Hematopoietic multipotent progenitor cell treated with erythropoietin and hydrocortisone succinate and interleukin-3 and kit ligand, for 8 days (in vitro differentiated cells): ENCODE measurements at regions not wholly inside any gene's neighbourhood (a gene's known extent, or its start where the extent isn't known, plus 50 kb on each side); places are given as distances from the start of the nearest gene placed in this dataset.

Source experiments
- DNase-seq: peaks from one replicate; pipeline ENCODE4 v3.0.0-alpha.2; 2015

DNA sequence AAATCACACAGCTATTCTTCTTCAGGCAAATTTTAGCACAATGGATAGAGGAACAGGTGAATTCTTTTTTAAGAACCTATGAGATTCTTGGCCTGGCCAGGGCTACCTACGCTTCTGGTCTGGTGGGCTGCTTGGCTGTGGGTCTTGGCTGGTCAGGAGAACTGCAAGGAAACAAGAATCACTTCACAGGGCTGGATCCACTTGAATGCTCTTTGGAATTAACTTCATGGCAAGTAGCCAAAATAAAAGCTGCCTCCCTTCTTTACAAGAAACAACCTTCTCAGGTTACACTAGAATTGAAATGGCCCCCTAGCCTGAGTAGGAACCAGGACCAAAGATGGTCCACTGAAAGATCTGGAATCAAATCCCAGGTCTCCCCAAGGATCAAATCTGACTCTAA, 519.1 kb downstream of the IQCM start:
- DNase-seq, result no peak

DNA sequence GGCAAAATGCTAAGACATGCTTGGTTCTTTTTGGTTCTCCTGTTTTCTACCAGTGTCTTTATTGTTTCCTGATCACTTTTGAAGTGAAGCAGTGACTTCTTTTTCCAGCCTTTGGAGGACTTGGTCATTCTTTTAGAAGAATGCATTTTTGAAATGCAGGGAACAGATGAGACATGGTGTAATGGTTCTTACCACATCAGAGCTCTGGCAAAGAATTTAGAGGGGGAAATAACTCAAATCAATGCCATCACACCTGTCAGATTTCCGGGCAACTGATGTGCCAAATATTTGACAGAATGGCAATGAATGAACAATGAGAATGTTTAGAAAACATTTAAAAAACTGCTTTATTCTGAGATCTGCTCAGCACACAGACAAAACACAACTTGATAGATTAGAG, 519.6 kb downstream of the IQCM start:
- no peak for DNase-seq

DNA sequence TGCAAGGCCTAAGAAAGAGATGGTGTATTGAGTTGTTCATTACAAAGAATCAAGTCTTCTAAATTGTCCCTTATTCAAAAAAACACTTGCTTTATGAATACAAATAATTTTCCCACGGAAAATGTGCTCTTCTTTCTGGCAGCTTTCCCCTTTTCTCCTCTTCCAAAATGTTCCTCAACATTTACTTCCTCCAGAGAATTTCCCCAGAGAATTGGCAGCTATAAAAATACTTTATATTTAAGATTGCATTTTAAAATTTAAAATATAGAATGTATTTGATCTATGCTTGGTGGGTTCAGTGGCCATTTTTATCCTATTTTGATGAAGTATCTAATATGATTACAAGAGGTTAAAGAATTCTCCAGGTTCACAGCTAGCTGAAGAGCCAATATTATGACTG, 521.0 kb downstream of the IQCM start:
- DNase-seq, result no peak

DNA sequence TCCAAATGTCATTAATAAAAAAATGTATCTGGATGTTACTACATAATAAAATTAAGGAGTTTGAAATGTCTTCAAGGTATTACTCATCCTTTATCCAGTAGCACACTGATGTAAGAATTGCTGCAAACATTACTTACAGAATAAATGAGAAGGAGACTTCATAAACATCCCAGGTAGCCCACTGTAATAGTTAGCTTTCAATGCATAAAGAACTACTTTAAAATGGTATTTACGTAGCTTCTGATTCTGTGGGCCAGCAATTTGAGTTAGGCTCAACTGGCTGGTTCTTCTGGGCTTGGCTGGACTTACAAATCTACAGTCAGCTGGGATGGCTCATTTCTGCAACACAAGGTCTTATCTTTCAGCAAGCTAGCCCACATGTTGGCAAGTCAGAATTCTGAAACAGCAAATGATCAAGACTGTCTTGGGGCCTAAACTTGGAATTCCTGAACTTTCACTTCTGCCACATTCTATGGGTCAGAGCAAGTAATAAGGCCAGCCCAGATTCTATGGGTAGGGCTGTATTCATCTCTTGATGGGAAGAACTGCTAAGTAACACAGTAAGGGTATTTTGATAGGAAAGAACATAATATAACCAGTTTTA, 522.5 kb downstream of the IQCM start:
- DNase-seq, result no peak

DNA sequence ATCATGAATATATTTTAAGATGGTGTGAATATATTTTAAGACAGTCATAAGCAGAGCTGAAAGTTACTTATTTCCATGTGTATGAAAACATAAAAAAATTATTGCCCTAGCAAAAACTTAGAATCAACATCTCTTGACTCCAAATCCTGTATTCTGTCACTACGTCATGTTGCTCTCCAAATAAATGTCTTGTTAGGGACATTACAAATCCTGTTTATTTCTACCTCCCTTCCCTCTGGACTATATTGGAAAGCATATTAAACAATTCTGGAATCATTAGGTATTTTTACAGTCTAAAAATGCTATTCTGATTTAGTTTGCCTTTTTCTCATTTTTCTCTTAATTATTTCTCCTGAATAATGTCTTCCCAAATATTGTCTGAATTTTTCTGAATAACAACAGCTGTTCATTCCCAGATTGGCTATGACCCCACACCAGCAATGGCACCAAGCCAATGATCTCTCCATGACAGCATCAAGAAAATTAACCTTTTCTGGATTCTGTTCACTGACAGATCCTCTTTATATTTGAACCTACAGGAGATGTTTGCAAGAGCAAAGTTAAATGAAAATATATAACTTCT, 523.1 kb downstream of the IQCM start:
- no peak for DNase-seq

DNA sequence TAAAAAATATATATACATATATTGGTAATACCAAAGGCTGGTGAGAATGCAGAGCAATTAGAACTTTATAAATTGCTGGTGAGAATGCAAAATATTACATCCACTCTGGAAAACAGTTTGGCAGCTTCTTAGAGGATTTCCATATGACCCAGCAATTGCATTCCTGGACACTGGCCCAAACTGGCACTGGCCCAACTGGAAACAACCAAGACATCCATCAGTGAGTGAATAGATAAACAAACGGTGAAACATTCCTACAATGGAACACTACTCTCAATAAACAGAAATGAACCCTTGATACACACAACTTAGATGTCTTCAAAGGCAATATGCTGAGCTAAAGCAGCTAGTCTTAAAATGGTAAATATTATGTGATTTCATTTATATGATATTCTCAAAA, 524.2 kb downstream of the IQCM start:
- DNase-seq, result no peak

DNA sequence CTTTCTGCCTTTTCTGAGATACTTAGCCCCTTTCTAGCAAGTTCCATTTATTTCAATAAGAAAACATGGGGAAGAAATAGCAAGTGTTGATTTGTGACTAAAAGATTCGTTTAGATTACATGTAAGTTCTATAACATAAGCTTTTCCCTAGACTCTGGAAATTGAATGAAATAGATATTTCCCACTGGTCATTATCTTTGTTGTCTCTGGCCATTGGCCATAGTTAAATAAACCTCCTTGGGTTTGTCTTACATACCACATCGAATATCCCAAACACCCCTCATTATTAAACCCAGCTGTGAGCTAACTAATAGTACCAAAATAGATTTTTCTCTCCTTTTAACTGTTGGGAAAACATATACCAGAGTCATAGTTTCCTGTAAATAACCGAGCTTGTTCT, 534.8 kb downstream of the IQCM start:
- no peak for DNase-seq

DNA sequence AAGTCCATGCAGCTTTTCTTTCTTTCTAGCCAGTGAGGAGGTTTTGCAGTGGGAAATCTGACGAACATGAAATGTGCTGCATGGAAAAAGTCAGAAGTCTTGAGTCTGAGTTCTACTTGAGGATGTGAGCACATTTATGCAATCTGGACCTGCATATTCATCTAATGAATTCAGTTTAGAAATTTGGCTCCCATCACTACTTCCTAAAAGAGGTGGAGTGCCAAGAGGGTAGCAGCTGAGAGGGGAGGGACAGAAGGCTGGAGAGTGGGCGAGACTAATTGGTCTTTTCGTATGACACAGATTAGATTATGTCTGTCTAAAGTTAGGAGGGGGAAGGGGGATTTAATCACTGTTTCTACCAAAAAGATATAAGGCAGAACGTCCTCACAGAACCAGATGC, 535.9 kb downstream of the IQCM start:
- DNase-seq, result no peak

DNA sequence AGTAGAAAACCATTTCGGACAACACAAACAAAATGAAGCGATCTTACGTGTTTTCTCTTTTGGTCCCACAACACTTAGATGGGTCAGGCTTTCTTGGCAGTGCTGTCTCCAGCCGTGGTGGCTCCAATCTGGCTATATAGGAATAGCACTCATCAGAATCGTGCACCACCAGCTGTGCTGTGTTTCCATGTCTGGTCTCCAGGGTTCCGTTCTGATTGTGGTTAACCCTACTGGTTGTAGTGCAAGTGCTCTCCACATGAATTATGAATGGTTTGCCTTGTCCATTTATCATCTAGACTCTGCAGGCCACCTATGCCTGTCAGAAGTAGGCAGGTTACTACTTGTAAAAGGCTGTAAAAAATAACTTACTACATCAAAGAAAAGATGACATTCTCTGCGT, 536.3 kb downstream of the IQCM start:
- DNase-seq, result no peak

DNA sequence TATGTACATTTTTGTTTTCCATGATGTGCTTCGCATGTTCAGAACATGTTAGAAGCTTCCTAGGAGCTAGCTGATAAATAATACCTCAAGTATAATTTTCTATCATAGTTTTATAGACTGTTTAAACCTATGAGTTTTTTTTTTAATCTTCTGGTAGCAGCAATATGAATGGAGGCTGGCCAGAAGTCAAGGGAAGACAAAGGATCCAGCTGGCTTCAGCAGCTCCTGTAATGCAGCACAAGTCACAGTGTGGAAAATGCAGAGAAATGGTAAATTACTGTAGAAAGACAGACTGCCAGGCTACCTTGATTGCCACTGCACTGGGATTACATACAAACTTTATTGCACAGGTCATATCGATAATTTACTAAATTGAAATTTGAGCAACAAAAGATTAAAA, 537.9 kb downstream of the IQCM start:
- DNase-seq, result no peak

DNA sequence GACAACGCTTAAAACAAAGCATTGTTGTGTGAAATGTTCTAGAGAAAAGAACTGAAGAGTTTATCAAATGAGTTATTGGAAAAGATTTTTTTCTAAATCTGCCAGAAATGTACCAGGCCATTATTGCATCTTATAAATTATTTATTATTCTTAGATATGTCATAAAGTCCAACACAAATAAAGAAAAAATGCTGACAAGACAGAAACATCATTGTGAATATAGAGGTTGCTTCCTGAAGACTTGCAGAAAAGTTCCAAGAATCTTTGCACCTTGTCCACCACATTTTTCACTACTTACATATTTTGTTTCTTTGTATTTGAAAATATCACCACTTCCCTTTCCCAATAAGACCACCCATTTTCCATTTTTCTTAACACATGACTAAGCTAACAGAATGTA, 545.8 kb downstream of the IQCM start:
- DNase-seq, result no peak

DNA sequence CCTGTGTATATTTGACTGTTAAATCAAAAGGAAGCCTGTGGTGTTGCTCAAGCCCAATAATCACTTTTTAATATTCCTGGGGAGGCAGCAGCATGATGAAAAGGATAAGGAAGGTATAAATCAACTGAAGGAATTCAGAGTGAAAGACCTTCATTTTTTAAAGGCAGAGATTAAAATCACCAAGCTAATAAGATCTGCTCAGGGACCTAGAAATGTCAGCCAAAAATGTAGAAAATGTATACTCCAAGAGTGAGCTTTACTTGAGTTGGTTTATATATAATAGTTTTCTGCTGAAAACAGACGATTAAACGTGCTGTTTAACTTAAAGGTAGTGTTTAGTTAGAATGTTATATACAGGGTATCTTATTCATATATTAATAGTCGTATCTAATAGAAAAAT, 549.3 kb downstream of the IQCM start:
- no peak for DNase-seq

DNA sequence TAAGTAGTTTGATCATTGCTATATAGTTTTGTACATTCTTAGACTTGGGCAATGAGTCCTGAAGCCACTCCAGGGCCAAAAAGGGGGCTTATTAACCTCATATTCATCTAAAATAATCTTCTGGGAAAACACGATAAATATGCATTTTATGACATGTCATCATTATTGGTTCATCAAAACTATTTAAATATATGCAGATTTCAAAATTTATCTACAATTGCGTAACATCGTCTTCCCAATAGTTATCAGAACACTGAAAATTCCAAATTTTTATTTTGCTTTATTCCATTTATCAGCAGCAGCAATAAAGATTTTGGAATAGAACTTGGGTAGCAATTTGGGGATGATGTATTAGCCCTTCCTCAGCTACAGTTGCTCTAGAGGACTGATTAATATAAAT, 550.0 kb downstream of the IQCM start:
- no peak for DNase-seq

DNA sequence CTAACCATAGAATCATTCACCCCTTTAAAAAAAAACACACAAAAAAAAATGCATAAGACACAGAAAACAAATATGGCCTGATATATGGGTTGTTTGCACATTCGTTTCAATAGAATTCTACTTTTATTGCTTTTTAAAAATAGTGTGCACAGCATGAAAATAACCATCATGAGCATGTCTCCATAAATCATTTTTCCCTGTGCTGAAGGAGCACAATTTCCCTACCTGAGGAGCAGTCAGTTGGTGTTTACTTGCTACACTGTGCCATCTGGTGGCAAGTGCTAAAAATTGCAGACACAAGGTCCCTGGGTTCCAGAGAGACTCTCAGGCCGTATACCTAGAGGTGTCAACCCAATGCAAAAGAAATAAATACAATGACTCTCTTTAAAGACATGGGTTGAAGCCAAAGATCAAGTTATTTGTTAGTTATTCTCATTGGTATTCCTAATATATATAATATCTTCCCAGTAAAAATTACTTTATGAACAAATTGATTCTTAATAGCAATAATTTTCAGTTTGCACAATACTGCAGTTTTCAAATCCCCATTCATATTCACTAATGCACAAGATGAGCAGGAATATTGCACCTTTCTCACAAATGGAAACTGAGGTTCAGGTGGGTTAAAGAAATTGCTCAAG, 551.4 kb downstream of the IQCM start:
- peak; percentile 39 for DNase-seq

DNA sequence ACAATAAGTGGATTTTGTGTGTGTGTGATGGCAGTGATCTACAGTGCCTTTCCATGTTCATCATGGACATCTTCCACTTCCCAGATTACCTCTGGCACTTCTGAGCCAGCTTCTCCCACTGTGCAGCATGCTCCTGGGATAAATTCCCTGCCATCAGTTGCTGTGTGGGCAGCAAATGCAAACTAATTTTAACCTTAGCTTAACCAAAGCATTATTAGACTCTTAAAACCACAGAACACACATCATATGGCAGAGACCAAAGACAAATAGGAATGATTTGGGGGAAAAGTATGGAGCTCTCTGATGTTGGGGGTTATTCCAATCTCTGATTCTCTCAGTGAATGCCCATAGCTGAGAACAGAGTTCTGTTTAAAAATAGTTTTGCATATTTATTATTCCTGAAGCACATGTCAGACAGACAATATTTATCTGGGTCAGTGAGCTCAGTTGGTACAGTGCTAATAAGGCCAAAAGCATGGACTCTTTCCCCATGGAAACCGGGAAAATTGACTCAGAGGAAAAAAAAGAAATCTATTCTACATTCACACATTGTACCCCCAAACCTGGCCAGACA, 567.4 kb downstream of the IQCM start:
- DNase-seq, result no peak

DNA sequence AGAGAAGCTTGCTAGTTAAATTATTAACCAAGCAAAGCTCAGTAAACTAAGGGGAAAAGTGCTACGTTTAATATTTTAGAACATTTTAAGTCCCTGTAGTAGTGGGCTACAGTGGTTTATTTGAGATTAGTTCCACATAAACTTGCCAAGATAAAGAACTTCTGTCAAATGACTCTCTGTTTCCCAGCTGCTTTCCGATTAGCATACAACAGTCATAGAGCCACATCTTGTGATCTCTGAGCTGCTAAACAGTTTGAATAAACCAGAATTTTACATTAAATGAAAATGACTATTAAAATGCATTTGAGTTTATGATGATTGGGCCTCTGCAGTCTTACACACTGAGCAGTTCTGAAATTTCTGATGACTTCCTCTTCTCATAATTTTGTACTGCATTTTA, 568.5 kb downstream of the IQCM start:
- DNase-seq, result no peak

DNA sequence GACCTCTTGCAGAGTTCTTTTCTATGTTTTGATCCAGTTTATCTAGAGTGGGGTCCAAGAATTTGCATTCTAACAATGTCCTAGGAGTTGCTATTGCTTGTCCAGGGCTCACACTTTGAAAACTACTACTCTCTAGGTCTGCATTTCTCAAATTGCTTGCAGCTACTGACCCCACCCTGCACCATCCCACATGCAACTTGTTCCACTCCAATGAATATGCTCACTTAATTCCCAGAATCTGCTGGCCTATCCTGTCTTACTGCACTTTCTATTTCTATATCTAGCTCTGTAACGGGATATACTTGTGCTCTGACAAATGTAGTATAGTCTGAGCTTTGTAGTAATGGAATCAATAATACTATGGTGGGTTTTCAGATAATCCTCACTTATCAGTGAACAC, 570.3 kb downstream of the IQCM start:
- no peak for DNase-seq

DNA sequence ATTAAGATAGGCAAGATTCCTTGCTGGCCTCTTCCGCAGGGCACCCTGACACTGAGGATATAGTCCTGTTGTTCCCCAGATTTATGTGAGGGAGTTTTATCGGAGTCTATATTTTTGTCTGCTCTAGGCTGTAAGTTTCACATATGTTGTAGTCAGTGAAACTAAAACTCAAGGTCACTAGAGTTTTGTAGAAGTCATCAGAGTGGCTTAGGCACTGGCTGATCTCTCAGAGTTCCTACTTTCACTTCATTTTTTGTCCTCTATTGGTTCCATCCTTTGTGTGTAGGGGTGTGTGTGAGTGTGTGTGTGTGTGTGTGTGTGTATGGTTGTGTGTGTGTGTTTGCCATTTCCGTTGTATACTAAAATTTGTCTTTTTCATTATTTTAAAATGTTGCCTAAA, 577.5 kb downstream of the IQCM start:
- DNase-seq, result no peak

DNA sequence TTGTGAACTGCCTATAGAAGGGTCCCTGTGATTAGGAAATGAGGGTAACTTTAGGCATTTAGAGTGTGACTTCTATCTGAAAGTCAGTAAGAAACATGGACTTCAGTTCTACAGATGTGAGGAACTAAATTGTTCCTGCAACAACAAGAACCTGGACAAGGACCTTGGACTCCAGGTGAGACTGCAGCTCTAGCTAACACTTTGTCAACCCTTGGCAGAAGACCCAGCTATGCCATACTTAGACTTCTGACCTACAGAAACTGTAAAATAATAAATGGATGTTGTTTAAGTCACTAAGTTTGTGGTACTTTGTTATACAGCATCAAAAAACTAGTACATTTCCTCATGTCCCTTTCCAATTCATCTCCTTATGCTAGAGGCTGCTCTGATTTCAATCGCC, 580.8 kb downstream of the IQCM start:
- no peak for DNase-seq

DNA sequence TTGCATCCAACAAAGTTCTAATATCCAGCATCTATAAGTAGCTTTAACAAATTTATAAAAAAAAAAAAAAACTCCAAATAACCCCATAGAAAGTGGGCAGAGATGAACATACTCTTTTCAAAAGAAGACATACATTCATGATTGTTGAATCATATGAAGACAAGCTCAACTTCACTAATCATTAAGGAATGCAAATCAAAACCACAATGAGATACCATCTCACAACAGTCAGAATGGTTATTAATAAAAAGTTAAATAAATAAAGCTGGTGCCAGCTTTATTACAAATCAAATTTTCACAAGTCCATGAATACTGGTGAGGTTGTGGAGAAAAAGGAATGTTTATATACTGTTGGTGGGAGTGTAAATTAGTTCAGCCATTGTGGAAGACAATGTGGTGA, 592.0 kb downstream of the IQCM start:
- no peak for DNase-seq

DNA sequence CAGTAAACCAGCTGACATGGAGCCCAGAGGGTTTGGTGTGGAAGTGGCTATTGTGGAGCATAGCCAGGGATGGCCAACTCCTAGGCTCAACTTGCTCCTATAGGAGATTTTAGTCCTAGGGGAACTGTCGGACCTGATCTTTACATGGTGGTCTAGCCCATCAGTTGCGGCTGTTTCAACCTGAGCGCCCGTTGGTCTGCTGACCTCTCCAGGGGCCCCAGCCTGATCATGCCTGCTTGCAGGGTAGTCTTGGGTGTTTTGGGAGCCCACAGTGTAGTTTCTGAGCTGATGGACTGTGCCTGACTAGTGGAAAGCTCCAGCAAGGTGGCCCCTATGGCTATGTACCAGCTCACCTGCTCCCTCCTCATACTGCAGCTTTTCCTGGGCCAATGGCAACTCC, 597.0 kb downstream of the IQCM start:
- no peak for DNase-seq

DNA sequence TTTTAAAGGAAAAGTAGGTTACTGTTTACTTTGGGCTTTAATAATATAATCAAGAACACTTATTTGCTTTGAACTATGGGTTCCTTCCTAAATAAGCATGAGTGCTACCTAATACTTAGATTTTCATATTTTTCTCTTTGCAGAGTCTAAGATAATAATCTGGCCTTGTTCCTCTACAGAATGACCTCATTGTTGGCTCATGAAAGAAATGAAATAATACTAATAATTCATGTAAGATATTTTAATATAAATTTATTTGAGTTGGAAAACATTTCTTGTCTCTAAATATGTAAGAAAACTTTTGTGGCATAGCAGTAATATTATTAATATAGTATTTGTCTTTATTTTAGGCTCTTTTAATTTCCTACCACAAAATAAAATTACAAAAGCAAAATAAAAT, 601.3 kb downstream of the IQCM start:
- no peak for DNase-seq

DNA sequence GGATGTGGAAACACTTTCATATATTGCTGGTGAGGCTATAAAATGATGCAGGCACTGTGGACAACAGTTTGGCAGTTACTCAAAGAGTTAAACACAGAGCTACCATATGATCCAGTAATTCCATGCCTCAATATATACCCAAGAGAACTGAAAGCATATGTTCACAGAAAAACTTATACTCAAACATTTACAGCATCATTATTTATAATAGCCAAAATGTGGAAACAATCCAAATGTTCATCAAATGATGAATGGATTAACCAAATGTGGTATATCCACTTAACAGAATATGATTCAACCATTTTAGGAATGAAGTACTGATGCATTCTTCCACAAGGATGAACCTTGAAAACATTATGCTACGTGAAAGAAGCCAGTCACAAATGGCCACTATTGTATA, 603.8 kb downstream of the IQCM start:
- no peak for DNase-seq

DNA sequence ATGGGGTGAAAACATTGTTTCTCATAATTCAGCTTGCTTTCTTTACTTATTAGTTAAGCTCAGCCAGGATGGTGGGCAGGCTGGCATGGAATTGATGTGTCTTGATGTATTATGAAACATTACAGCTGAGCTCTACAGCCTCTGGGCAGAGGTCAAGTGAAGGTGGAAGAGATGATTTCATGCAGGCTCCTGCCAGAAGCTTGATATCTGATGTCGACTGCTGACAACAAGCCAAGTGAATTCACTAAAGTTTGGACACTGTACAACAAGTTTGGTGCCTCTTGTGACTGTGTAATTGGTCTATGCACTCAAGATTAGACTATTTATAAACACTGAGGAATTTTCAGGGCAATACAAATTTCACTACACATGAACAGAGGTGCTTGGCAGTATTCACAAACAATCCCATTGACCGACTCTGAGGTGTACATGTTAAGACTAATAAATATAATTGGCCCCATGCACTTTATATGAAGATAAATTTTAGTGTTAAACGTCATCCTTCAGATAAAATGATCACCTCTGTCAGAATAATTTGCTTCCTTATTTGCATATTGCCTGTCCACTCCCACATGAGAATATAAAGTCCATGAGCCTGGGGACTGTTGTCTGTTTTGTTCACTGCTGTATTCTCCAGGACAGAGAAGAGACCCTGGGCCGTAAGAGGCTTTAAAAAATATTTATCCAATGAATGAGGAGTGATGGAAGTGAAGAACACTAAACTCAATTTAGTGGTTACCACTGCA, 612.2 kb downstream of the IQCM start:
- no peak for DNase-seq
